Glomerular endothelial cell (primary cell): ENCODE measurements at regions not wholly inside any gene's neighbourhood (a gene's known extent, or its start where the extent isn't known, plus 50 kb on each side); places are given as distances from the start of the nearest gene placed in this dataset.

ENCODE experiments used
- DNase-seq: peaks from one replicate; pipeline ENCODE4 v3.0.0-alpha.2; 2011; ENCODE audit warnings: low read depth, low spot score; ENCODE audit errors: extremely low read depth

- no peak for DNase-seq
Measured at GRCh38 chr16:85353013-85353412, 240.7 kb upstream of the CIBAR2 start.

GRCh38 chr16:85353839-85354685, 241.8 kb upstream of the CIBAR2 start:
- DNase-seq, result no peak

- no peak for DNase-seq
Measured at GRCh38 chr16:85354686-85355514, 242.6 kb upstream of the CIBAR2 start.

- no peak for DNase-seq
Measured at GRCh38 chr16:85355515-85355837, 243.2 kb upstream of the CIBAR2 start.

GRCh38 chr16:85356157-85356556, 243.9 kb upstream of the CIBAR2 start:
- DNase-seq, result no peak

GRCh38 chr16:85357323-85357722, 245.1 kb upstream of the CIBAR2 start:
- no peak for DNase-seq

GRCh38 chr16:85357924-85358505, 245.7 kb upstream of the CIBAR2 start:
- no peak for DNase-seq

- DNase-seq, result no peak
Measured at GRCh38 chr16:85358704-85359146, 246.5 kb upstream of the CIBAR2 start.

- no peak for DNase-seq
Measured at GRCh38 chr16:85359147-85359822, 247.0 kb upstream of the CIBAR2 start.

- no peak for DNase-seq
Measured at GRCh38 chr16:85360323-85361277, 248.3 kb upstream of the CIBAR2 start.

- no peak for DNase-seq
Measured at GRCh38 chr16:85361441-85362118, 249.3 kb upstream of the CIBAR2 start.

- DNase-seq, result no peak
Measured at GRCh38 chr16:85362443-85362842, 250.2 kb upstream of the CIBAR2 start.

GRCh38 chr16:85363427-85363826, 249.7 kb upstream of the GSE1 start:
- no peak for DNase-seq

- DNase-seq, result no peak
Measured at GRCh38 chr16:85363881-85364280, 249.2 kb upstream of the GSE1 start.

GRCh38 chr16:85364323-85365040, 248.6 kb upstream of the GSE1 start:
- DNase-seq, result no peak

GRCh38 chr16:85365120-85365519, 248.0 kb upstream of the GSE1 start:
- no peak for DNase-seq

GRCh38 chr16:85366031-85366763, 246.9 kb upstream of the GSE1 start:
- DNase-seq, result no peak

- no peak for DNase-seq
Measured at GRCh38 chr16:85367485-85367884, 245.6 kb upstream of the GSE1 start.
